Upper lobe of left lung (tissue), 6 donors: ENCODE measurements at regions not wholly inside any gene's neighbourhood (a gene's known extent, or its start where the extent isn't known, plus 50 kb on each side); places are given as distances from the start of the nearest gene placed in this dataset.
A peak's percentile ranks its signal among the peaks of the same experiment; 100 is the strongest.
"Not testable (repeated sequence)": the region's sequence is repeated elsewhere in the genome, so short reads cannot be mapped to it uniquely, and the experiment has no call there.

Experiments
- ATAC-seq, 2 donors: fragments of 200-7000 bp; cut with Tn5 transposase; one replicate each; pipeline ENCODE4 v1.9.1; 2022; ENCODE audit warnings: mild to moderate bottlenecking in 2 of 2, moderate library complexity in 2 of 2; ENCODE audit not compliant: low FRiP score in 2 of 2
- DNase-seq, 2 donors: peaks; one replicate each; pipeline ENCODE4 v3.0.0-alpha.2; 2019 to 2020
- H3K27ac ChIP-seq, 4 donors: fragments of 200-600 bp; sonication (generic); one replicate each; pipeline ENCODE4 v1.5.1; 2016 to 2019
- H3K27me3 ChIP-seq, 4 donors: fragments of 200-600 bp; sonication (generic); one replicate each; pipeline ENCODE4 v1.5.1; 2017 to 2019
- H3K36me3 ChIP-seq, 4 donors: fragments of 200-600 bp; sonication (generic); one replicate each; pipeline ENCODE4 v1.5.1; 2016 to 2019
- H3K4me1 ChIP-seq, 4 donors: fragments of 200-600 bp; sonication (generic); one replicate each; pipeline ENCODE4 v1.5.1; 2018 to 2019
- H3K4me3 ChIP-seq, 4 donors: fragments of 200-600 bp; sonication (generic); one replicate each; pipeline ENCODE4 v1.5.1; 2017 to 2019; ENCODE audit warnings: mild to moderate bottlenecking in 2 of 4, moderate library complexity in 1 of 4
- H3K9me3 ChIP-seq, 4 donors: fragments of 200-600 bp; sonication (generic); one replicate each; pipeline ENCODE4 v1.5.1; 2018 to 2019
- EP300 ChIP-seq, 4 donors: sonication (generic); formaldehyde crosslinking; IDR thresholded peaks; one replicate each; pipeline ENCODE4 v1.5.1; 2017; ENCODE audit warnings: antibody characterized with exemption in 4 of 4, control low read depth in 2 of 4
- POLR2A ChIP-seq, 4 donors: fragments of 450-650 bp; IDR thresholded peaks; one replicate each; pipeline ENCODE4 v1.5.1; 2016 to 2017; ENCODE audit warnings: antibody characterized with exemption in 4 of 4, mild to moderate bottlenecking in 2 of 4
- POLR2AphosphoS5 ChIP-seq, 2 donors: sonication (generic); formaldehyde crosslinking; IDR thresholded peaks; one replicate each; pipeline ENCODE4 v1.5.1; 2017; ENCODE audit warnings: antibody characterized with exemption in 2 of 2
- WGBS, 2 donors: methylation state at CpG; one replicate each; pipeline ENCODE4 v1.1.5; 2017 to 2018; 5-methylcytosine and 5-hydroxymethylcytosine counted together
- TF ChIP-seq, protein P1 (sequence below), 6 experiments: fragments of 450-650 bp in 4 of 6; fragments of 200-600 bp in 2 of 6; sonication (generic) in 2 of 6; IDR thresholded peaks; one replicate each; pipeline ENCODE4 v1.5.1; 2016 to 2019; ENCODE audit warnings: antibody characterized with exemption in 6 of 6
- donor health status: DM: no; HTN: no; CAD: no; lungs with moderate emphysema.
- donor health status: DM: no; HTN: yes; CAD: no; lungs with severe emphysema.

DNA sequence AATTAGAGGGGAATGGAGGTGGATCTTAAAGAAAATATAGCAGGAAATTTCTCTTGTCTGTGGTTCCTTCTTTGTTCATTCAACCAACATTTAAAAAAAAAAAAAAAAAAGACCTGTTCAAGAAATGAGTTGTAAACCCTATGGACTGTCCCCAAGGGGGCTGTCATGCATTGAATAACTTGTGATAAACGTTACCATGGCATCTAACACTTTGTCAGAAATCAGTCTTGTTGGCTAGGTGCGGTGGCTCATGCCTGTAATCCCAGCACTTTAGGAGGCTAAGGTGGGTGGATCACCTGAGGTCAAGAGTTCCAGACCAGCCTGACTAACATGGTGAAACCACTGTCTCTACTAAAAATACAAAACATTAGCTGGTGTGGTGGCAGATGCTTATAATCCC is 381.7 kb downstream of the BCKDHB start:
- no peak for ATAC-seq
- no peak for DNase-seq
- Histone ChIP-seq H3K27me3 (no peaks in the 10 kb centered on the region), H3K36me3 (no peaks in the 10 kb centered on the region), H3K4me1 (no peaks in the 10 kb centered on the region), H3K27ac (no peak overlapping the region), H3K4me3 (no peak overlapping the region), H3K9me3 (no peaks in the 10 kb centered on the region)
- WGBS, 2 donors = 63 to 67% methylated on average over 2 of the region's 2 CpGs
- TF ChIP-seq, protein P1, sequence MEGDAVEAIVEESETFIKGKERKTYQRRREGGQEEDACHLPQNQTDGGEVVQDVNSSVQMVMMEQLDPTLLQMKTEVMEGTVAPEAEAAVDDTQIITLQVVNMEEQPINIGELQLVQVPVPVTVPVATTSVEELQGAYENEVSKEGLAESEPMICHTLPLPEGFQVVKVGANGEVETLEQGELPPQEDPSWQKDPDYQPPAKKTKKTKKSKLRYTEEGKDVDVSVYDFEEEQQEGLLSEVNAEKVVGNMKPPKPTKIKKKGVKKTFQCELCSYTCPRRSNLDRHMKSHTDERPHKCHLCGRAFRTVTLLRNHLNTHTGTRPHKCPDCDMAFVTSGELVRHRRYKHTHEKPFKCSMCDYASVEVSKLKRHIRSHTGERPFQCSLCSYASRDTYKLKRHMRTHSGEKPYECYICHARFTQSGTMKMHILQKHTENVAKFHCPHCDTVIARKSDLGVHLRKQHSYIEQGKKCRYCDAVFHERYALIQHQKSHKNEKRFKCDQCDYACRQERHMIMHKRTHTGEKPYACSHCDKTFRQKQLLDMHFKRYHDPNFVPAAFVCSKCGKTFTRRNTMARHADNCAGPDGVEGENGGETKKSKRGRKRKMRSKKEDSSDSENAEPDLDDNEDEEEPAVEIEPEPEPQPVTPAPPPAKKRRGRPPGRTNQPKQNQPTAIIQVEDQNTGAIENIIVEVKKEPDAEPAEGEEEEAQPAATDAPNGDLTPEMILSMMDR (IDR thresholded peaks at IDR 0.05) = no peak

DNA sequence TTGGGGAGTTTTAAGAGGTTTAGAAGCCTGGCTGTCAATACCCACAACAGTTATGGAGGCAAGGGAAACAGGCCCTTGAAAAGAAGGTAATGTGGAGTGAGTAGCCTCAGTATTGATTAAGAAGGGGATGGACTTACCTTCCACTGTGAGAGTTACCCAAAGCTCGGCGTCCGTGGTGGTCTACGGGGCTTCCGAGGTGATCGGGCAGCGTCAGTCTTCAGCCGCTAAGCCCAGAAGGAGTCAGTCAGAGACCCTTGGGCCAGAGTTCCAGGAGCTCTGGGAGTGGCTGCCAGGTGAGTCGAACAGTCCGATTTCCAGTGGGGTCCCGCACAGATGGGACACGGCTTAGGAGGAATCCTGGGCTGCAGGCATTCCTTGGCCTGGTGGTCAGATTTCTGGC is 379.0 kb downstream of the BCKDHB start:
- not testable (repeated sequence) for H3K27me3 ChIP-seq, H3K9me3 ChIP-seq, ATAC-seq, H3K27ac ChIP-seq, H3K4me1 ChIP-seq, H3K36me3 ChIP-seq, H3K4me3 ChIP-seq
- WGBS, 2 donors = 94 to 97% methylated on average over 12 of the region's 12 CpGs
- peak in 1 of 2 donors; percentile 29 for DNase-seq

DNA sequence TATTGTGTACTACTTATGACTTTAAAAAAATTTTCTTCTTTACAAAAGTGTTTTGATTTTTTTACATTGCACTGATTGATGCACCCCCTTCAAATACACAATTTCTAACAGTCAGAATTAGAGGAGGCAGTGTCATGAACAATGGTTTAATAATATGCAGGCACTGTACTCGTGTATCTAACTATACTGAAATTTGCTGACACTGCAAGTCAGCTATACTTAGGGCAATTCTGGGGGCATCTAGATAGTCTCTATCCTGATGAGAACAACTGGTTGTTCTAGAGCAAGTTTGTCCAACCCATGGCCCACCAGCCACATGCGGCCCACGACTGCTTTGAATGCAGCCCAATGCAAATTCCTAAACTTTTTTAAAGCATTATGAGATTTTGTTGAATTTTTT is 375.6 kb downstream of the BCKDHB start:
- no peak overlapping the region for H3K27ac ChIP-seq
- DNase-seq (no peak), ATAC-seq (no peak)
- no peak overlapping the region for H3K4me3 ChIP-seq
- WGBS, 2 donors = 90 to 96% methylated on average over 3 of the region's 3 CpGs
- H3K36me3 ChIP-seq = no peaks in the 10 kb centered on the region
- H3K4me1 ChIP-seq = no peaks in the 10 kb centered on the region
- H3K27me3 ChIP-seq = no peaks in the 10 kb centered on the region
- no peaks in the 10 kb centered on the region for H3K9me3 ChIP-seq
- no peak for TF ChIP-seq EP300 (IDR thresholded peaks at IDR 0.05)
- TF ChIP-seq POLR2AphosphoS5 (IDR thresholded peaks at IDR 0.05) = no peak
- TF ChIP-seq, protein P1 (IDR thresholded peaks at IDR 0.05) = no peak
- no peak for TF ChIP-seq POLR2A (IDR thresholded peaks at IDR 0.05)

DNA sequence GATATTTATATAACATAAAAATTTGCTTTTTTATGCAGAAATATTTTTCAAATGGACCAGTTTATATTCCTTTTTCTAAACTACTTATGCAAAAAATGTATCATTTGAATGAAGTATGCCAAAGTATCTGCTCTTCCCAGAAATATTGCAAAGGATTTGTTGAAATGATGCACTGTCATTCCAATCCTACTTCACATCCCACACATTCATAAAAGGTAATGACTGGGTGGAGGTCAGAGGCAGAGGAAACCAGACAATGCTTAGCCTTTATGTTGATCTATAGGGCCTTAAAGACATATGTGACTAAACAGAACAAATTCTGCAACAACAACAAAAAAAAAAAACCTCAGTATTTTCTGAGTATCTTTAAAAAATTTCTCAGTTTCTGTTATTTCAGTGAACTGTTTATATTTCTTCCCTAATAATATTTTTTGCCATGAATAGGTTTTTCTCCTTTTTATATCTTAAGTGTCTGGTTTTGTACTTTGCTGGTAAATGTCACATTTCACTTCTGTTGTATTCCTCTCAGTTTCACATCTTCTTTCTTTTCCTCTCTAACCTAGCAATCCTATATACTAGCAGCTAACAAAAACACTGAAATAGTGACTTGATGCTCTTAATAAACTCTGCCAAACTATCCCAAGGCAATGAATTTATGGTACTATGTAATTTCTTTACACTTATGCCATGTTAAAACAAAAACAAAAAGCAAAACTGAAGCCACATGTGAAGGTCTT is 374.1 kb downstream of the BCKDHB start:
- Histone ChIP-seq H3K27ac (no peak overlapping the region), H3K27me3 (no peaks in the 10 kb centered on the region), H3K9me3 (no peaks in the 10 kb centered on the region), H3K36me3 (no peaks in the 10 kb centered on the region), H3K4me1 (no peaks in the 10 kb centered on the region), H3K4me3 (no peak overlapping the region)
- no peak for ATAC-seq
- DNase-seq = no peak
- TF ChIP-seq POLR2A (IDR thresholded peaks at IDR 0.05) = no peak
- no peak for TF ChIP-seq EP300 (IDR thresholded peaks at IDR 0.05)
- no peak for TF ChIP-seq POLR2AphosphoS5 (IDR thresholded peaks at IDR 0.05)
- TF ChIP-seq, protein P1 (IDR thresholded peaks at IDR 0.05) = no peak

DNA sequence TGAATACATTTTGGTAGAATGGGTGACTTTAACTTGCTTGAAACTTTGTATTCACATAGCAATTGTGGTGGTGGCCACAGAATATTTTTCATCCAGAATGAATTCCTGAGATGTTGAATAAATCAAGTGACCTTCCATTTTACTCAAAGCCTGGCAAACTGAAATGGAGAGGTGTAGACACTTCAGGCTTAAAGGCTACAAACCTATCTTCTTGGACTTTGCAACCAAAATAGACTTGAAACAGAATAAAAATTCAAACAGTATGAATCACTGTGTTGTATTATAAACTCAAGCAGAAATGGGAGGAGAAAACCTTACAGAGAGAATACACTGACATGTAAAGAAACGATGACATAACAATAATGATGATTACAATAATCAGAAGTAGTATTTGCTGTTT is 371.6 kb downstream of the BCKDHB start:
- 95 to 96% methylated on average over 1 of the region's 1 CpG for WGBS, 2 donors
- TF ChIP-seq, protein P1 (IDR thresholded peaks at IDR 0.05) = no peak
- TF ChIP-seq EP300 (IDR thresholded peaks at IDR 0.05) (no peak), POLR2AphosphoS5 (IDR thresholded peaks at IDR 0.05) (no peak), POLR2A (IDR thresholded peaks at IDR 0.05) (no peak)
- H3K4me3 ChIP-seq = no peak overlapping the region
- no peaks in the 10 kb centered on the region for H3K9me3 ChIP-seq
- H3K27me3 ChIP-seq = no peaks in the 10 kb centered on the region
- H3K4me1 ChIP-seq = no peaks in the 10 kb centered on the region
- H3K36me3 ChIP-seq = no peaks in the 10 kb centered on the region
- ATAC-seq (no peak), DNase-seq (no peak)
- H3K27ac ChIP-seq = no peak overlapping the region
